ENCODE measurements at regions not wholly inside any gene's neighbourhood (a gene's known extent, or its start where the extent isn't known, plus 50 kb on each side); places are given as distances from the start of the nearest gene placed in this dataset.

GRCh38 chr10:51001587-51001986 lies 72.7 kb upstream of the PRKG1 start:
- peak; percentile 61 for TF ChIP-seq CTCF (IDR thresholded peaks at IDR 0.05; ENCODE audit: low read depth, low read length, poor library complexity, severe bottlenecking)
- TF ChIP-seq EZH2phosphoT487 (IDR thresholded peaks at IDR 0.05; ENCODE audit: borderline replicate concordance, low read length), result no peak
- no peaks in the 10 kb centered on the region for H3F3A ChIP-seq (ENCODE audit: control insufficient read depth, insufficient read depth)
- no peaks in the 10 kb centered on the region for H3K36me3 ChIP-seq (ENCODE audit: control insufficient read depth, low read length)
- no peak overlapping the region for H3K4me2 ChIP-seq (ENCODE audit: low read length)
- H3K79me2 ChIP-seq (ENCODE audit: control insufficient read depth, low read length), result no peaks in the 10 kb centered on the region
- H3K4me1 ChIP-seq (ENCODE audit: control insufficient read depth, low read length), result no peaks in the 10 kb centered on the region
- peaks cover 13% of the 10 kb centered on the region for H3K27me3 ChIP-seq (ENCODE audit: control insufficient read depth, low read length)
- no peak overlapping the region for H3K4me3 ChIP-seq (ENCODE audit: low read length)
- no peaks in the 10 kb centered on the region for H3K9me3 ChIP-seq (ENCODE audit: control insufficient read depth, insufficient read depth, low read length)
- no peak overlapping the region for H3K27ac ChIP-seq (ENCODE audit: low read depth, low read length)
- no peaks in the 10 kb centered on the region for H4K20me1 ChIP-seq (ENCODE audit: control insufficient read depth, insufficient read depth, low read depth, low read length)
- H3K9me2 ChIP-seq (replicated peaks; ENCODE audit: control insufficient read depth, low read length), result no peaks in the 10 kb centered on the region

GRCh38 chr10:51002469-51002868 lies 71.8 kb upstream of the PRKG1 start:
- H3K9me3 ChIP-seq (ENCODE audit: control insufficient read depth, insufficient read depth, low read length), result no peaks in the 10 kb centered on the region
- TF ChIP-seq CTCF (IDR thresholded peaks at IDR 0.05; ENCODE audit: low read depth, low read length, poor library complexity, severe bottlenecking) (no peak), EZH2phosphoT487 (IDR thresholded peaks at IDR 0.05; ENCODE audit: borderline replicate concordance, low read length) (no peak)
- no peaks in the 10 kb centered on the region for H3K9me2 ChIP-seq (replicated peaks; ENCODE audit: control insufficient read depth, low read length)
- no peak overlapping the region for H3K27ac ChIP-seq (ENCODE audit: low read depth, low read length)
- no peaks in the 10 kb centered on the region for H3K4me1 ChIP-seq (ENCODE audit: control insufficient read depth, low read length)
- H3K27me3 ChIP-seq (ENCODE audit: control insufficient read depth, low read length), result peaks cover 9% of the 10 kb centered on the region
- no peak overlapping the region for H3K4me3 ChIP-seq (ENCODE audit: low read length)
- no peaks in the 10 kb centered on the region for H3K79me2 ChIP-seq (ENCODE audit: control insufficient read depth, low read length)
- no peak overlapping the region for H3K4me2 ChIP-seq (ENCODE audit: low read length)
- H3K36me3 ChIP-seq (ENCODE audit: control insufficient read depth, low read length), result no peaks in the 10 kb centered on the region
- no peaks in the 10 kb centered on the region for H3F3A ChIP-seq (ENCODE audit: control insufficient read depth, insufficient read depth)
- no peaks in the 10 kb centered on the region for H4K20me1 ChIP-seq (ENCODE audit: control insufficient read depth, insufficient read depth, low read depth, low read length)

DNA sequence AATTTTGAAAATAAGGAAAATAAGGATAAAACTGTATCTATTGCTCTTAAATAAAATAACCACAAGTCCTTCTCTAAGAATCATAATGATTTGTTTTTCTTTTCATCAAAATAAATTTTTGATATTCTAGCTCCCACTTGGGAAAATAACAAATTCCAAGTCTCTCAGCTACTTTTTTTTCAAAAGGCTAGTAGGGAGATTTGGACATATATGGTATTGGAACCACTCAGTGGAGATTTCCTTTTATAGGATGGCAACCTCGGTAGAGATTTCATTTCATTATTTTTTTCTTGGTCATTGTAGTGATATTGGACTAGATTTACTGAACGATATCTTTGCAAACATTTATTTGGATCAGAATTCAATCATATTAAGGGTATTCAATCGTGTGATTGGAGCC lies 69.5 kb upstream of the PRKG1 start:
- Histone ChIP-seq H3K4me1 (ENCODE audit: control insufficient read depth, low read length) (no peaks in the 10 kb centered on the region), H3K4me3 (ENCODE audit: low read length) (no peak overlapping the region), H3K79me2 (ENCODE audit: control insufficient read depth, low read length) (no peaks in the 10 kb centered on the region), H3K9me2 (replicated peaks; ENCODE audit: control insufficient read depth, low read length) (no peaks in the 10 kb centered on the region), H4K20me1 (ENCODE audit: control insufficient read depth, insufficient read depth, low read depth, low read length) (no peaks in the 10 kb centered on the region), H3K4me2 (ENCODE audit: low read length) (no peak overlapping the region), H3K27ac (ENCODE audit: low read depth, low read length) (no peak overlapping the region), H3K27me3 (ENCODE audit: control insufficient read depth, low read length) (peaks cover 12% of the 10 kb centered on the region), H3F3A (ENCODE audit: control insufficient read depth, insufficient read depth) (no peaks in the 10 kb centered on the region), H3K9me3 (ENCODE audit: control insufficient read depth, insufficient read depth, low read length) (no peaks in the 10 kb centered on the region), H3K36me3 (ENCODE audit: control insufficient read depth, low read length) (no peaks in the 10 kb centered on the region)
- no peak for TF ChIP-seq CTCF (IDR thresholded peaks at IDR 0.05; ENCODE audit: low read depth, low read length, poor library complexity, severe bottlenecking)
- no peak for TF ChIP-seq EZH2phosphoT487 (IDR thresholded peaks at IDR 0.05; ENCODE audit: borderline replicate concordance, low read length)

- no peaks in the 10 kb centered on the region for H3K4me1 ChIP-seq (ENCODE audit: control insufficient read depth, low read length)
- H3K36me3 ChIP-seq (ENCODE audit: control insufficient read depth, low read length), result no peaks in the 10 kb centered on the region
- H3K27me3 ChIP-seq (ENCODE audit: control insufficient read depth, low read length), result peaks cover 13% of the 10 kb centered on the region
- H3K27ac ChIP-seq (ENCODE audit: low read depth, low read length), result no peak overlapping the region
- H3K9me2 ChIP-seq (replicated peaks; ENCODE audit: control insufficient read depth, low read length), result no peaks in the 10 kb centered on the region
- H3K79me2 ChIP-seq (ENCODE audit: control insufficient read depth, low read length), result no peaks in the 10 kb centered on the region
- no peaks in the 10 kb centered on the region for H3K9me3 ChIP-seq (ENCODE audit: control insufficient read depth, insufficient read depth, low read length)
- no peak overlapping the region for H3K4me3 ChIP-seq (ENCODE audit: low read length)
- no peaks in the 10 kb centered on the region for H3F3A ChIP-seq (ENCODE audit: control insufficient read depth, insufficient read depth)
- H4K20me1 ChIP-seq (ENCODE audit: control insufficient read depth, insufficient read depth, low read depth, low read length), result no peaks in the 10 kb centered on the region
- no peak overlapping the region for H3K4me2 ChIP-seq (ENCODE audit: low read length)
- TF ChIP-seq CTCF (IDR thresholded peaks at IDR 0.05; ENCODE audit: low read depth, low read length, poor library complexity, severe bottlenecking), result no peak
Measured at GRCh38 chr10:51005551-51005950, 68.7 kb upstream of the PRKG1 start.

Data from DOHH2 (cell line).